Pulmonary artery endothelial cell (primary cell): ENCODE measurements at regions not wholly inside any gene's neighbourhood (a gene's known extent, or its start where the extent isn't known, plus 50 kb on each side); places are given as distances from the start of the nearest gene placed in this dataset.

Experiments used
- DNase-seq: peaks from one replicate; pipeline ENCODE4 v3.0.0-alpha.2; 2011; ENCODE audit warnings: low read depth, low spot score

DNA sequence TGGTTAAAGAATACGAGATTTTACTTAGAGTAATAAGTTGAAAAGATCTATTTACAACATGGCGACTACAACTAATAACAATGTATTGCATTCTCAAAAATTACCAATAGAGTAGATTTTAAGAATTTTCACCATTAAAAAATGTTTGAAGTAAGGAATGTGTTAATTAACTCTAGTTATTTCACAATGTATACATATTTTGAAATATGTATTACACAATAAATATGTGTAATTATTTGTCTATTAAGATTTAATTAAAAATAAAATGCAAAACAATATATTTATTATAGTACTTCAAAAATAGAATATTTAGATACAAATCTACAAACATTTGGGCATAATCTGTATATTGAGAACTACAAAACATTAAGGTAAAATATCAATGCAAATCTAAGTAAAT lies 1326.3 kb upstream of the CDH6 start:
- DNase-seq = no peak

- no peak for DNase-seq
Measured at GRCh38 chr5:29853711-29854220, 1339.7 kb upstream of the CDH6 start.

- DNase-seq = no peak
Measured at GRCh38 chr5:29852329-29852728, 1341.2 kb upstream of the CDH6 start.

- no peak for DNase-seq
Measured at GRCh38 chr5:29845206-29845605, 1348.3 kb upstream of the CDH6 start.

- no peak for DNase-seq
Measured at GRCh38 chr5:29833394-29833793, 1360.1 kb upstream of the CDH6 start.

GRCh38 chr5:29822521-29822920 lies 1371.0 kb upstream of the CDH6 start:
- no peak for DNase-seq

DNA sequence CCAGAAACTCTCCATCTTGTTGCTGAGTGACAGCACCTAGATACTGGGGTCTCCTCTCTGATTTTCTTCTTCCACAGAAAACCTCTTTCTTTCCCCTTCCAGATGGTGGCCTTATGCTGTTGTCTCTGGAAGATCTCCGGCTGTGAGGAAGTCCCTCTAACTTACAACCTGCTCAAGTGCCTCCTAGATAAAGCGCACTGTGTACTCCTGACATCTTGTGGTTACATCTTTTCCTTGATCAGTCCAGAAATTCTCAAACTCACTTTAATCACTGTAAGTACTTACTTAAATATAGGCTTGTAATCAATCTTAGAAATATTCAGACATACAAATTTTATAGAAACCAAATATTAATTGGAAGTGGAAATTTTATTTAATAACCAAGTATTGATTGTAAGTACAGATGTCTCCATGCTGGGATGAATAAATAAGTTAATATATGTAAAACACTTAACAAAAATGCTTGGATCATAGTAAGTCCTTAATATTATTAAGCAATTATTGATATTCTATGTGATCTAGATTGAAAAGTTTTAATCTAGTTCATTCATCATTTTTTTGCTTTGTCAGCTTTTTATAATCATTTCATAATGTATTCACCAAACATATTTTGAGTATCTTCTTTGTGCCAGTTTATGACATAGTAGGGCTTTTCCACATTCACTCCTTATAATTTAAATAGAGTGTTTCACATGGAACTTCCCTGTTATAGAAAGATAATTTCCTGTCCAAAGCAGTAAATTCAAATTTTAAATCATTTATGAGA lies 1381.4 kb upstream of the CDH6 start:
- DNase-seq = no peak

DNA sequence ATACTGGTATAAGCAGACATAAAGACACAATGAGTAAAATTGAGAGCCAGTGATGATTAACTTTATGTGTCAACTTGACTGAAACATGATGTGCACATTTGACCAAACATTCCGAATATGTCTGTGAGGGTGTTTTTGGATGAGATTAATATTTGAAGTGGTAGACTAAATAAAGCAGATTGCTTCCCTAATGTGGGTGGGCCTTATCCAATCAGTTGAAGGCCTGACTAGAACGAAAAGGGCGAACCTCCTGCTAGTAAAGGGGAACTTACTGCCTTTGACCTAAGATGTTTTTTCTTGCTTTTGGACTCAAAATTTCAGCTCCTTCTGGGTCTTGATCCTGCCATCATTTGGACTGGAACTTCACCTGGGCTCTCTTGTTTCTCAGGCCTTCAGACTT lies 1387.7 kb upstream of the CDH6 start:
- no peak for DNase-seq

DNA sequence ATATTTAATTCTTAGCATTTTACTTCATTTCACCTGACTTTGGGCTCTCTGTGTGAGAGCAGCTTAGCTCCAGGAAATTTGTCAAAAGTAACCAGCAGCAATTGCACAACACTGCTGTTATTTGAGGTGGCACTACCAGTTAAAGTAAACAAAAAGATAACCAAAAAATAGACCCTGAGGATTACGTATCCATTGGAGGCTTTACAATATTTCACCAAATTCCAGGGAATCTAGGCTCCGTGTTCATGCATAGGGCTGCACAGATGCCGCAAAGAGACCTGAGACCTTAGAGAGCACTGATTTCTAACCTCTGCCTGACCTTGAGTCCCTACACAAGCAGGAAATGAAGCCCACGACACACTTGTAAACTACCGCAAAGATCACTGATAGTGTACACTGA lies 1392.7 kb upstream of the CDH6 start:
- DNase-seq = no peak

DNA sequence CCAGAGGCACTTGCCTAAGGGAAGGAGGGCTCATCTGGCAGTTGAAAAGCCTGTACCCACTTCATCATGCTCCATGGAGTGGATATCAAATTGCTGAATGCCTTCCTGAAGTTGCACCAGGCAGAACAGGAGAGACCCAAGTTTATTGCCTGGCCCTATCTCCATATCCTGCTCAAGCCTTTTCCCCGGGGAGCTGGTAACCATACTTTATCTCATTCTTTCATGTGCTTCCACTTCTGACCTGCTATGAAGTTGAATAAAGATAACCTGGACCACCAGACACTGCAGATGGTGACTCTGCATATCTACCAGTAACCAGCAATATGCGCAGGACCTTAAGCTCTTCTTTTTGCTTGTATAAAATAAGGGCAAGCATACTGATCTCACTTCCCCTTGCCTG lies 1397.5 kb upstream of the CDH6 start:
- DNase-seq = no peak

DNA sequence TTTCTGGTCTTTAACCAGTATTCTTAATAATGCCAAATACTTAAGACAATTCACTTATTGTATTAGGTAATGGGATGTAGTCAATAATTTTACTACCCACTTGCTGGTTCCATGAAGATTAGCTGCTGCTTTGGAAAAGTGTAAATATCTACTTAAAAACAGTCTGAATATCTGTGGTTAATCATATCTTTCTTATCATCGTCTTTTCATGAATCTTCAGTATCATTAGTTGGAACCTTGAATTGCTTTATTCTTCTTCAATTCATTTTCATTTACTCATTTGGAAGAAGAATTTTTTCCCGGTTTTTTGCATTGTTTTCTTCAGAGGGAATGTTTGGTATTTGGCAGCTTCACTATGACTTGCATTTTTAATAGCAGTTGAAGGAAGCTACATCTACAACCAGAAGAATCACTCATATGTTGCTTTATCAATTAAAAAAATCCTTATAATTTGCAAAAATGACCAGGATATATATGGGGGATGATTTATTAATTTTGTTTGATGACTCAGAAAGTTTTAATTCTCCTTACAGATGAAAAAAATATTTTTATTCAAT lies 1398.3 kb upstream of the CDH6 start:
- no peak for DNase-seq

DNA sequence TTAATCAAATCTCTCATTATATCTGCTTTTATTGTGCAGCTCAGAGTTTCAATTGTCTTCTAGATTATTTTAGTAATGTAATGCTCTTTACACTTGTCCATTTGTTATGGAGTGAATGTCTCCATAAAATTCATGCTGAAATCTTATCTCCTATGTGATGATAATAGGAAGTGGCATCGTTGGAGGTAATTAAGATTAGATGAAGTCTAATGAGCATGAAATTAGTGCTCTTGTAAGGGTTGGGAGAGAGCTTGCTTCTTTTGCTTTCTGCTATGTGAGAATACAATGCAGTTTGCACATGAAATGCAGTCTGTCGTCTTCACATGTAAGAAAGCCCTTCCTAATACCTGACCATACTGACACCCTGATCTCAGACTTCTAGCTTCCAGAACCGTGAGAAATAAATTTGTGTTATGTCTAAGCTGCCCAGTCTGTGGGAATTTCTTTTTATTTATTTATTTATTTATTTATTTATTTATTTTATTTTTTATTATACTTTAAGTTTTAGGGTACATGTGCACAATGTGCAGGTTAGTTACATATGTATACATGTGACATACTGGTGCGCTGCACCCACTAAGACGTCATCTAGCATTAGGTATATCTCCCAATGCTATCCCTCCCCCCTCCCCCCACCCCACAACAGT lies 1399.2 kb upstream of the CDH6 start:
- DNase-seq = no peak

GRCh38 chr5:29790281-29790680 lies 1403.2 kb upstream of the CDH6 start:
- no peak for DNase-seq

DNA sequence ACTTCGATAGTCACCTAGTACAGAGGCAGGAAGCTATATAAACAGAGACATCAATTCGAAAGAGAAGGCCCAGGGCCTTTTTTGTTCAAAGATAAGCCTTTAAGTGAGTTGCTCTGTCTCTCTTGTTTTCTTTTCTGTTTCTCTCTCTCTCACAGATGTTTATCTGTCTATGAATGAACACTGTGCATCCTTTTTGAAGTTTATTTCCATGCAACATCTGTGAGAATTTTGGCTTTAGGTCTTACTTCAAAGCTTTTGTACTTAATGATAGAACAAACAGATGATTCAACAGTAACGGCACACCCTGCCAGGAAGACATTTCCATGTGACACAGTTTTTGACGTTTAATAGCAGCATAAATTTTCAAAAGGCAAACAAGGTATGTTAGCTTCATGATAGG lies 1413.1 kb upstream of the CDH6 start:
- DNase-seq = no peak

- DNase-seq = no peak
Measured at GRCh38 chr5:29779141-29779540, 1414.3 kb upstream of the CDH6 start.

- no peak for DNase-seq
Measured at GRCh38 chr5:29777373-29777772, 1416.1 kb upstream of the CDH6 start.

GRCh38 chr5:29770936-29771335 lies 1422.5 kb upstream of the CDH6 start:
- DNase-seq = no peak

DNA sequence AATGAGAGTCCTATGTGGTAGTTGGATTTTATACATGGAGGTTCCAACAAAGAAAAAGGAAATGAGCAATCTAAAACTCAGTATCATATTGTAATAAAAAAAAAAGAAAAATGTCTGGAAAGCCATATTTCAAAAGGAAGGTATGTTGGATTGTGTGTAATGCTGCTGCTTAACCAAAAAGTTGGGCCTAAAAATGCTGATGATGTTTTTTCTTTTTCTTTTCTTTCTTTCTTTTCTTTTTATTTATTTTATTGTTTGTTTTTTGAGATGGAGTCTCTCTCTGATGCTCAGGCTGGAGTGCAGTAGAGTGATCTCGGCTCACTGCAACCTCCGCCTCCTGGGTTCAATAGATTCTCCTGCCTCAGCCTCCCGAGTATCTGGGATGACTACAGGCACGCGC lies 1424.0 kb upstream of the CDH6 start:
- no peak for DNase-seq

DNA sequence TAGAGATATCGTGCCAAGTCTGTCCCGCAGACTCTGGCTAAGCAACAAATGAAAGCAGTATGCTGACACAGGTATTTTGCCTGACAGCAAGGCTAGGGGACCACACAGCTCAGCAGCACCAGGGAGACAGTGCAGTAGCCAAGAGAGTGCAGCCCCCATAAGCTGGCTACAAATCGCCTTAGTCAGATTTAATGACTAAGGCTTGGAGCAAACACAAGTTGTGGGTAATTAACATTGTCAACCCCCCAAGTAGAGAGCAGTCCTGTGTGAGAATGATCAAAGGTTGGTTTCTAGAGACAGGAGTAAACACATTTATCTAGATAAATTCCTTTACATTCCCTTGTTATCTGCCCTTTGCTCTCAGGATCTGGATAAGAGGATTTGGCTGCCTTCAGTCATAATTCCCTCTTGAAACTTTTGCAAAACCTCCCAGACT lies 1434.5 kb upstream of the CDH6 start:
- DNase-seq = no peak

- no peak for DNase-seq
Measured at GRCh38 chr5:29750453-29750852, 1443.0 kb upstream of the CDH6 start.

DNA sequence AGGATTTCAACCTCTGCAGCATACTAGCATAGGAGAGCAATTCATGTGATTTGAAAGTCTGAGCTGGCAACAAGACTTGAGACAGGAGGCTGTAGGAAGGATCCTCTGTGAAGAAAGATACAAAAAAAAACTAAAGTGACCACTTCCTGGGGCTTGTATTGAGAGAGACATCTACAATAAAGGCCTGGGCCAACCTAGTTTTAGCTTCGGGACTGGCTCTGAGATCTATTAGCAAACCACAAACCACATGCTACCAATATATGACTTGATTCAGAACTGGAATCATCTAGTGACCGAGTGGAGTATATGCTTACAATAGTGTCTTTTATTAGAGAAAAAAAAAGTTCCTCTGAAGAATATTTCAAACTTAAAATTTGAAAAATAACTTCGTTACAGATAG lies 1448.9 kb upstream of the CDH6 start:
- DNase-seq = no peak

DNA sequence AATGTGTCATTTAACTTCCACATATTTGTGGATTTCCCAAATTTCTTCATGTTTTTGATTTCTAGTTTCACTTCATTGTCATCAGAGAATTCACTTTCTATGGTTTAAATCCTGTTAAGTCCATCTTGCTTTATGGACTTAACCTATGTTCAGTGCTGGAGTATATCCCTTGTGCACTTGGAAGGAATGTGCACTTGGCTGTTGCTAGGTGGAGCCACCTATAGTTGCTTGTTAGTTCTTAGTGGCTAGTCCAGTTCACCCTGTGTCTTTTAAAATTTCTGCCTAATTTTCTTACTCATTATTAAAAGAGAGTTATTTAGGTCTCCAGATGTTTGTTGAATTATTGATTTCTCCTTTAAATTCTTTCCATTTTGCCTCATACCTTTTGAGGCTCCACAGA lies 1472.5 kb upstream of the CDH6 start:
- DNase-seq = no peak

DNA sequence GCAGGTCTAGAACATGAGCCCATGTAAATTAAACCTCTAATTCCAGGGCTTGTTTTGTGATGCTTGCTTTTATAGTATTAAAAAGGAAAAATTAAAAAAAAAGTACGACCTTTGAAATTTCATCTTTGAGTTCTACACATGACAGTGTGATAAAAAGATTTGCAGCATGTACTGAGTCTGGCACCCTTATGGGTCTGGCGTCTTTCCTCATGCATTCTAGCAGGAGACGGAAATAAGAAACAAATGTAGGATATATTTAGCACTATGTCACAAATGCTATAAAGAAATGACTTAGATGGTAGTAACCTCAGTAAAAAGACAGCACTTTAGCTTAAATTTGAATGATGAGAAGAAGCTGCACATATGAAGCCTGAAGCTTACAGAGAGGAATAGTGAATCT lies 1474.3 kb upstream of the CDH6 start:
- DNase-seq = no peak
